ENCODE measurements at regions not wholly inside any gene's neighbourhood (a gene's known extent, or its start where the extent isn't known, plus 50 kb on each side); places are given as distances from the start of the nearest gene placed in this dataset.

DNA sequence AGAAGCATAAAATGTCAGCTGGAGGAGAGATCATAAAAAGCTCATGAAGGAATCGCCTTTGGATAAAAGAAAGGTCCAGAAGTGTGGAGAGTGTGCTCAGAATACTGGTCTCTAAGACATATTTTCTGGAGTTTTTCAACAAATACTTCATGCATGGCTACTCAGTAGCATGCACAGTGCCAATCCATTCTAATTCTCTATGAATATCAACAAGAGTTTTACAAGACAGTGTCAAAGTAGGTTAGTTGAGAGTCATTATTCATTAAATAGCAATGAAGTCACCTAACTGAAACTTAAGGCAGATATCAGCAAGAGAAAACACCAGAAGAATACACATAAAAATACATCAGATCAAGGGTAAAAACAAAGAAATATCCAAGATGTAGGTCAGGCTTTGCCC is 1243.2 kb upstream of the SLC10A2 start:
- DNase-seq (ENCODE audit: low spot score in 2 of 2, unreplicated experiment in 2 of 2) = no peak
- Mint-ChIP-seq H3K4me3 (no peak overlapping the region), H3K27me3 (ENCODE audit: low read depth) (no peaks in the 10 kb centered on the region)

DNA sequence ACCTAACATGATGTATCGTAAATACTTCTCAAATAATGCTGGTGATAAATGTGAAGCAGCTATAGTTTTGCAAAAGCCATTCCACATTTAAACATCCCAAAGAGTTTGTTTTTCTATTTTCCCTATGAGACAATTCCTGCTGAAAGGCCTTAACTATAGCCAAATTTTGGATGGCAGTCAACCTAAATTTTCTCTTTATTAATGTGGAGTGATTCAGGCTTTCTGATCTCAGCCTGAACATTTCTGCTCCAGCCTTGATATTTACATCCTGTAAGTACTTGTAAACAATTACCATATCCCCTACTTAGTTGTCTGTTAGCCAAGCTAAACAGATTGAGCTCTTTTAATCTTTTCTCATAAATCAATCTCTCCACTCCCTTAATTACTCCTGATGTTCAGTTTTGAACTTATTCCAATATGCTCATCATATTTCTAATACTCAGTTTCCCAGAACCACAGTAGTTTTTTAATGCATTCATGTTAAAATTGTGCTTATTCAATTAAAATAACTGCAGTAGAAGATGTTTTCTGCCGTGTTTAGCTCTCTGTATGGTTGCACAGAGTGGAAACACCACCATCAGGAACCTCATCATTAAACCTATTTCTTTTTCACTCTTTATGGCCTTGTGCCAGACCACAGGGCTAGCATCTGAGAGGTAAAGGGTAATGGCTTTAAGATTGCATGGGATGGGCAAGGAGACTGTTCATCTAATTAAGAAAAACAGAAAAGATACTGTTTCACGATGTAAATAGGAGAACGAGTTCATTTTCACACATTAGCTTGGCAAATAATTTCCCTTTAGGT is 1235.2 kb upstream of the SLC10A2 start:
- Mint-ChIP-seq H3K4me1 (peaks cover 17% of the 10 kb centered on the region), H3K27me3 (ENCODE audit: low read depth) (no peaks in the 10 kb centered on the region), H3K36me3 (peaks cover 3% of the 10 kb centered on the region), H3K9me3 (peaks cover 2% of the 10 kb centered on the region), H3K4me3 (no peak overlapping the region), H3K27ac (peak overlapping the region; percentile 40)
- no peak for DNase-seq (ENCODE audit: low spot score in 2 of 2, unreplicated experiment in 2 of 2)
- TF ChIP-seq, protein P1, sequence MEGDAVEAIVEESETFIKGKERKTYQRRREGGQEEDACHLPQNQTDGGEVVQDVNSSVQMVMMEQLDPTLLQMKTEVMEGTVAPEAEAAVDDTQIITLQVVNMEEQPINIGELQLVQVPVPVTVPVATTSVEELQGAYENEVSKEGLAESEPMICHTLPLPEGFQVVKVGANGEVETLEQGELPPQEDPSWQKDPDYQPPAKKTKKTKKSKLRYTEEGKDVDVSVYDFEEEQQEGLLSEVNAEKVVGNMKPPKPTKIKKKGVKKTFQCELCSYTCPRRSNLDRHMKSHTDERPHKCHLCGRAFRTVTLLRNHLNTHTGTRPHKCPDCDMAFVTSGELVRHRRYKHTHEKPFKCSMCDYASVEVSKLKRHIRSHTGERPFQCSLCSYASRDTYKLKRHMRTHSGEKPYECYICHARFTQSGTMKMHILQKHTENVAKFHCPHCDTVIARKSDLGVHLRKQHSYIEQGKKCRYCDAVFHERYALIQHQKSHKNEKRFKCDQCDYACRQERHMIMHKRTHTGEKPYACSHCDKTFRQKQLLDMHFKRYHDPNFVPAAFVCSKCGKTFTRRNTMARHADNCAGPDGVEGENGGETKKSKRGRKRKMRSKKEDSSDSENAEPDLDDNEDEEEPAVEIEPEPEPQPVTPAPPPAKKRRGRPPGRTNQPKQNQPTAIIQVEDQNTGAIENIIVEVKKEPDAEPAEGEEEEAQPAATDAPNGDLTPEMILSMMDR (IDR thresholded peaks at IDR 0.05; ENCODE audit: unreplicated experiment) = no peak

More for the DNA sequence above, 1243.2 kb upstream of the SLC10A2 start:
- peaks cover 39% of the 10 kb centered on the region for H3K9me3 Mint-ChIP-seq
- peaks cover 5% of the 10 kb centered on the region for H3K4me1 Mint-ChIP-seq
- peaks cover 13% of the 10 kb centered on the region for H3K36me3 Mint-ChIP-seq
- no peak overlapping the region for H3K27ac Mint-ChIP-seq
- TF ChIP-seq, protein P1 (IDR thresholded peaks at IDR 0.05; ENCODE audit: unreplicated experiment) = no peak

GRCh38 chr13:104297075-104297474 is 1230.9 kb upstream of the SLC10A2 start:
- H3K27me3 Mint-ChIP-seq (ENCODE audit: low read depth) = no peaks in the 10 kb centered on the region
- H3K9me3 Mint-ChIP-seq = no peaks in the 10 kb centered on the region
- H3K4me1 Mint-ChIP-seq = peaks cover 31% of the 10 kb centered on the region
- no peak for DNase-seq (ENCODE audit: low spot score in 2 of 2, unreplicated experiment in 2 of 2)
- TF ChIP-seq, protein P1 (IDR thresholded peaks at IDR 0.05; ENCODE audit: unreplicated experiment) = no peak
- H3K27ac Mint-ChIP-seq = no peak overlapping the region
- H3K36me3 Mint-ChIP-seq = no peaks in the 10 kb centered on the region
- H3K4me3 Mint-ChIP-seq = no peak overlapping the region

DNA sequence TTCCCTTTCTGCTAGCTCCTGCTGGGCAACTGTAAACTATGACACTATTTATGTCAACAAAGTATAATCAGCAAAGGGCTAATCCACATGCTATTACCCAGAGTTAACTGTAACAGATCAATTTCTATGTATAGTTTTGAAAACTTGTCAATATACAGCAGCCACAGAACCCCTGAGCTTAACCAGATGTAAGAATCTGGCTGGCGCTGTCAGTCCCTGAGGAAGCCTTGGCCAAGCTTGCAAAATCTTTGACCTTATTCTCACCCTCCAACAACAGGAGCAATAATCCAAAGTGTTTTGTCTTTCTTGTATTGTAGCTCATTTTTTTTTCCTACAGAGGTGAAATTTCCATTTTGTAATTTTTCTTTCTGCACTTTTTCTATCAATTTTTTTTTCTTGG is 1230.1 kb upstream of the SLC10A2 start:
- TF ChIP-seq, protein P1 (IDR thresholded peaks at IDR 0.05; ENCODE audit: unreplicated experiment) = no peak
- no peaks in the 10 kb centered on the region for H3K27me3 Mint-ChIP-seq (ENCODE audit: low read depth)
- H3K27ac Mint-ChIP-seq = no peak overlapping the region
- peaks cover 25% of the 10 kb centered on the region for H3K4me1 Mint-ChIP-seq
- H3K9me3 Mint-ChIP-seq = no peaks in the 10 kb centered on the region
- no peak overlapping the region for H3K4me3 Mint-ChIP-seq
- H3K36me3 Mint-ChIP-seq = no peaks in the 10 kb centered on the region
- DNase-seq (ENCODE audit: low spot score in 2 of 2, unreplicated experiment in 2 of 2) = no peak

- DNase-seq (ENCODE audit: low spot score in 2 of 2, unreplicated experiment in 2 of 2) = no peak
- TF ChIP-seq, protein P1 (IDR thresholded peaks at IDR 0.05; ENCODE audit: unreplicated experiment) = no peak
- Mint-ChIP-seq H3K4me1 (peaks cover 21% of the 10 kb centered on the region), H3K27ac (no peak overlapping the region), H3K9me3 (no peaks in the 10 kb centered on the region), H3K36me3 (no peaks in the 10 kb centered on the region), H3K27me3 (ENCODE audit: low read depth) (no peaks in the 10 kb centered on the region), H3K4me3 (no peak overlapping the region)
Observed at GRCh38 chr13:104295537-104295936, 1229.3 kb upstream of the SLC10A2 start.
